ENCODE measurements at regions not wholly inside any gene's neighbourhood (a gene's known extent, or its start where the extent isn't known, plus 50 kb on each side); places are given as distances from the start of the nearest gene placed in this dataset.

DNA sequence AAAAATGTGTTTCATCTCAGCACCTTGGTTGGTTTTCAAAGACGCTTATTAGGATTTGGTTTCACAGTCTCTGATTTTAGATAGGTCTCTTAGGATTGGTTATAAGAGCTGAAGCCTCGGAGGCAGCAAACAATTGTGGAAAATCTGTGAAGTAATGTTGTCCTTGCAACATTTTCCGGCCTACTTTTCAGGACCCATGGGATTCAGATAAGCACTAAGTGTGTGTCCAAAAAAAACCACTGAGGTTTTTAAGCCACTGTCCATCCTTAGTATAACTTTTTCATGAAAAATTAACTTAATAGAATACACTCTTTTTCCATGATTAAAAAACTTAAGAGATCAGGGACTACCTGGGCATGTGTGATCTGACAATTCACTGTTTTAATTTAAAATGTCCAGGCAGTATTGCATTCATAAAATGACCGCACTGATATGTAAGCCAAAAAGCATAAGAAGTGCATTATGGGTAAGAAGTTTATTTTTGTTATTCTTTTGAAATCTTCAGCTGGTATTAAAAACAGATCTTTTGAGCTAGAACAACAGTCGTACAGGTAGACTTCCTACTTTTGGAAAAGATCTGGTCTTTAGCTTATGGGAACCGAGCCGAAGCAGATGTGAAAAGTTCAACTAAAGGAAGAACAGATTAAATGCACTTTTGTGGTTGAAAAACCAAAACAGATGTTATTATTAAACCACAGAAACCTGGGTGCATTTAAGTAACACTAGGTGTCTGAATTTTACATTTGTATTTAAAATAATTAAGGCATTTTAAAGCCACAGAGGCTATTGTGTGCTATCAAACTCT lies 479.4 kb upstream of the ZEB2 start:
- Histone ChIP-seq H3K18ac (ENCODE audit: low read depth in 1 of 2, low read length in 2 of 2) (no peak overlapping the region), H4K8ac (ENCODE audit: low read length) (no peak overlapping the region), H2BK120ac (ENCODE audit: low read depth, low read length) (no peak overlapping the region), H3K27ac (ENCODE audit: low read length, poor library complexity, severe bottlenecking) (no peak overlapping the region), H3K9ac (ENCODE audit: low read length) (peak overlapping the region; percentile 52), H2BK15ac (ENCODE audit: low read depth, poor library complexity, severe bottlenecking) (no peak overlapping the region), H3K4me1 (ENCODE audit: control insufficient read depth, insufficient read depth, low read depth, low read length) (no peaks in the 10 kb centered on the region), H3K4me2 (ENCODE audit: low read length, poor library complexity, severe bottlenecking) (no peak overlapping the region), H3K9me3 (ENCODE audit: control insufficient read depth, low read length) (no peaks in the 10 kb centered on the region), H3K4me3 (ENCODE audit: insufficient read depth in 1 of 2, low read depth in 1 of 2, low read length in 2 of 2) (no peak overlapping the region), H4K91ac (ENCODE audit: low read length) (no peak overlapping the region), H3K14ac (ENCODE audit: low read length in 2 of 2) (no peak overlapping the region), H3K4ac (ENCODE audit: low read depth in 1 of 2, low read length in 2 of 2) (no peak overlapping the region), H2AK5ac (ENCODE audit: low read length, severe bottlenecking) (no peak overlapping the region), H2BK12ac (ENCODE audit: low read length in 2 of 2) (no peak overlapping the region), H3K79me1 (replicated peaks; ENCODE audit: low read length, poor library complexity, severe bottlenecking) (no peaks in the 10 kb centered on the region), H2AFZ (ENCODE audit: low read depth, low read length) (no peak overlapping the region), H3K23ac (ENCODE audit: low read length in 2 of 2) (no peak overlapping the region), H3K36me3 (ENCODE audit: control insufficient read depth in 1 of 2, insufficient read depth in 2 of 2, low read depth in 1 of 2, low read length in 2 of 2) (no peaks in the 10 kb centered on the region), H2BK5ac (ENCODE audit: low read depth, low read length, poor library complexity, severe bottlenecking) (no peak overlapping the region), H3K27me3 (ENCODE audit: control insufficient read depth in 1 of 2, insufficient read depth in 1 of 2, low read length in 2 of 2) (no peaks in the 10 kb centered on the region)
- no peak for DNase-seq
- 85% methylated on average over 7 of the region's 7 CpGs for WGBS

DNA sequence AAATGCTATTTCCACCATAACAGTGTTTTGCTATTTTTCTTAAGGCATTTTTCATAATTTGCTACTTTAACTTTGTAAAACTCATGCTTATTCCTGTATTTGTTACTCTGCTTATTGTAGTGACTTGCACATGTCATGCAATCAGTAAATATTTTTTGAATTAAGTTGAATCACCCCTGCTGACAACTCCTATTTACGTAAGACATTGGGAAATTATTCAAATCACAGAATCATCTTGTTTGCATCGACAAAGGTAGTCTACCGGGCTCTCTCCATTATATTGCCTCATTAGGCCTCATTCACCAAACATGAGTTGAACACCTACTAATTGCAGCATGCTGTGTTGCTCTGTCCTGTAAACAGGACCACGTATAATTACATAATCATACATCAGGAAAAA lies 478.5 kb upstream of the ZEB2 start:
- Histone ChIP-seq H2BK120ac (ENCODE audit: low read depth, low read length) (no peak overlapping the region), H4K91ac (ENCODE audit: low read length) (no peak overlapping the region), H3K18ac (ENCODE audit: low read depth in 1 of 2, low read length in 2 of 2) (no peak overlapping the region), H3K27me3 (ENCODE audit: control insufficient read depth in 1 of 2, insufficient read depth in 1 of 2, low read length in 2 of 2) (no peaks in the 10 kb centered on the region), H2BK15ac (ENCODE audit: low read depth, poor library complexity, severe bottlenecking) (no peak overlapping the region), H2BK5ac (ENCODE audit: low read depth, low read length, poor library complexity, severe bottlenecking) (no peak overlapping the region), H3K4me1 (ENCODE audit: control insufficient read depth, insufficient read depth, low read depth, low read length) (no peaks in the 10 kb centered on the region), H3K9me3 (ENCODE audit: control insufficient read depth, low read length) (no peaks in the 10 kb centered on the region), H2AK5ac (ENCODE audit: low read length, severe bottlenecking) (no peak overlapping the region), H3K79me1 (replicated peaks; ENCODE audit: low read length, poor library complexity, severe bottlenecking) (no peaks in the 10 kb centered on the region), H3K23ac (ENCODE audit: low read length in 2 of 2) (no peak overlapping the region), H3K4me3 (ENCODE audit: insufficient read depth in 1 of 2, low read depth in 1 of 2, low read length in 2 of 2) (no peak overlapping the region), H3K14ac (ENCODE audit: low read length in 2 of 2) (no peak overlapping the region), H3K4me2 (ENCODE audit: low read length, poor library complexity, severe bottlenecking) (no peak overlapping the region), H3K36me3 (ENCODE audit: control insufficient read depth in 1 of 2, insufficient read depth in 2 of 2, low read depth in 1 of 2, low read length in 2 of 2) (no peaks in the 10 kb centered on the region), H4K8ac (ENCODE audit: low read length) (no peak overlapping the region), H3K27ac (ENCODE audit: low read length, poor library complexity, severe bottlenecking) (no peak overlapping the region), H2BK12ac (ENCODE audit: low read length in 2 of 2) (no peak overlapping the region), H3K4ac (ENCODE audit: low read depth in 1 of 2, low read length in 2 of 2) (no peak overlapping the region), H2AFZ (ENCODE audit: low read depth, low read length) (no peak overlapping the region), H3K9ac (ENCODE audit: low read length) (no peak overlapping the region)
- no peak for DNase-seq
- WGBS, result 100% methylated on average over 3 of the region's 4 CpGs

DNA sequence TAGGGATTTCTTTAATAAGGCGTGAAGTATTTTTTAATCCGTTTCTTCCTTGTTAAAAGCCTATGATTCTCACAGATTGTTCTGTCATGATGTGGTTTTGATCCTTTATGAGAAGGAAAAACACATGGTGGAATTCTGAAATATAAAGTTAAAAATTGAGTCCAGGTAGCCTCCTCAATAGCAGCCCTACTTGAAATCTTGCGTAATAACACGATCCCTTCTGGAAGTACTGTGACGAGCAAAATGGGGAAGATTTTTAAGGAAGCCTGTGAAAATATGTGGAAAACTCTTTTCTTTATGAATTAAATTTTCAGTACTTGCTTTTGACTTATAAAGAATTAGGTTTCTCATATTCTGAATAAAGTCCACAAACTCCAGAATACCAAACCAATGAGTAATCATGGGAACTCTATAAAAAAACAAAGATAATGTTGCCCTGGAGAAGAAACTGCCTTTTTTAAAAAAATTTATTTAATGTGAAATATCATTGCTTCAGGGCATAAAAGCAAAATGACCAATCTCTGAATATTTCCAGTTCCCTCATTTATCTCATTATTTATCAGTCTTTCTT lies 476.4 kb upstream of the ZEB2 start:
- Histone ChIP-seq H3K4me3 (ENCODE audit: insufficient read depth in 1 of 2, low read depth in 1 of 2, low read length in 2 of 2) (peak overlapping the region in 1 of 2 experiments; percentile 61), H3K23ac (ENCODE audit: low read length in 2 of 2) (no peak overlapping the region), H2BK15ac (ENCODE audit: low read depth, poor library complexity, severe bottlenecking) (no peak overlapping the region), H2BK120ac (ENCODE audit: low read depth, low read length) (no peak overlapping the region), H4K8ac (ENCODE audit: low read length) (no peak overlapping the region), H3K18ac (ENCODE audit: low read depth in 1 of 2, low read length in 2 of 2) (no peak overlapping the region), H4K91ac (ENCODE audit: low read length) (no peak overlapping the region), H3K27ac (ENCODE audit: low read length, poor library complexity, severe bottlenecking) (no peak overlapping the region), H2BK12ac (ENCODE audit: low read length in 2 of 2) (no peak overlapping the region), H3K9ac (ENCODE audit: low read length) (peak overlapping the region; percentile 79), H3K14ac (ENCODE audit: low read length in 2 of 2) (no peak overlapping the region), H3K36me3 (ENCODE audit: control insufficient read depth in 1 of 2, insufficient read depth in 2 of 2, low read depth in 1 of 2, low read length in 2 of 2) (no peaks in the 10 kb centered on the region), H2BK5ac (ENCODE audit: low read depth, low read length, poor library complexity, severe bottlenecking) (no peak overlapping the region), H2AK5ac (ENCODE audit: low read length, severe bottlenecking) (no peak overlapping the region), H3K4me1 (ENCODE audit: control insufficient read depth, insufficient read depth, low read depth, low read length) (no peaks in the 10 kb centered on the region), H3K4ac (ENCODE audit: low read depth in 1 of 2, low read length in 2 of 2) (no peak overlapping the region), H2AFZ (ENCODE audit: low read depth, low read length) (no peak overlapping the region), H3K27me3 (ENCODE audit: control insufficient read depth in 1 of 2, insufficient read depth in 1 of 2, low read length in 2 of 2) (no peaks in the 10 kb centered on the region), H3K9me3 (ENCODE audit: control insufficient read depth, low read length) (no peaks in the 10 kb centered on the region), H3K4me2 (ENCODE audit: low read length, poor library complexity, severe bottlenecking) (no peak overlapping the region), H3K79me1 (replicated peaks; ENCODE audit: low read length, poor library complexity, severe bottlenecking) (no peaks in the 10 kb centered on the region)
- 75% methylated on average over 5 of the region's 5 CpGs for WGBS
- DNase-seq, result peak; percentile 19

DNA sequence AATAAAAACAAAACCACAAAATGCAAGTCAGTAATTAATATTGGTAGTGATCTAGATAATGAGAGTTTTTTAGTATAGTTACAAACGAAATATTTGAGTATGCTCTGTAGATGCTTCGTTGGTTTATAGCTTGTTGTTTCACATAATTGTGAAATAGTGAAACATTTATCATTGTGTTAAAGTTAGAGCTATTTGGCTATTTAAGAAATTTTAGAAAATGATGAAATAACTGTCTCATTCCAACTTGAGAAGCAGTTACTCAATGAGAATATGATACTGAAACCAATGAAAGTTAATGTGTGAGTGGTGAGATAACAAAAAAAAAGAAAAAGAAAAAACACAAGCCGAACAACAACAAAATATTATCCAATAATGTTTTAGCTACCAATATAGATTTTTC lies 475.6 kb upstream of the ZEB2 start:
- Histone ChIP-seq H3K9me3 (ENCODE audit: control insufficient read depth, low read length) (no peaks in the 10 kb centered on the region), H3K9ac (ENCODE audit: low read length) (peak overlapping the region; percentile 79), H3K4me2 (ENCODE audit: low read length, poor library complexity, severe bottlenecking) (no peak overlapping the region), H3K18ac (ENCODE audit: low read depth in 1 of 2, low read length in 2 of 2) (no peak overlapping the region), H3K23ac (ENCODE audit: low read length in 2 of 2) (no peak overlapping the region), H4K8ac (ENCODE audit: low read length) (no peak overlapping the region), H2BK5ac (ENCODE audit: low read depth, low read length, poor library complexity, severe bottlenecking) (no peak overlapping the region), H3K4me3 (ENCODE audit: insufficient read depth in 1 of 2, low read depth in 1 of 2, low read length in 2 of 2) (peak overlapping the region in 1 of 2 experiments; percentile 61), H2AK5ac (ENCODE audit: low read length, severe bottlenecking) (no peak overlapping the region), H4K91ac (ENCODE audit: low read length) (no peak overlapping the region), H3K79me1 (replicated peaks; ENCODE audit: low read length, poor library complexity, severe bottlenecking) (no peaks in the 10 kb centered on the region), H2BK15ac (ENCODE audit: low read depth, poor library complexity, severe bottlenecking) (no peak overlapping the region), H3K4ac (ENCODE audit: low read depth in 1 of 2, low read length in 2 of 2) (no peak overlapping the region), H2AFZ (ENCODE audit: low read depth, low read length) (no peak overlapping the region), H3K27ac (ENCODE audit: low read length, poor library complexity, severe bottlenecking) (no peak overlapping the region), H2BK120ac (ENCODE audit: low read depth, low read length) (no peak overlapping the region), H3K36me3 (ENCODE audit: control insufficient read depth in 1 of 2, insufficient read depth in 2 of 2, low read depth in 1 of 2, low read length in 2 of 2) (no peaks in the 10 kb centered on the region), H3K27me3 (ENCODE audit: control insufficient read depth in 1 of 2, insufficient read depth in 1 of 2, low read length in 2 of 2) (no peaks in the 10 kb centered on the region), H3K4me1 (ENCODE audit: control insufficient read depth, insufficient read depth, low read depth, low read length) (no peaks in the 10 kb centered on the region), H3K14ac (ENCODE audit: low read length in 2 of 2) (no peak overlapping the region), H2BK12ac (ENCODE audit: low read length in 2 of 2) (no peak overlapping the region)
- WGBS, result 90% methylated on average over 2 of the region's 3 CpGs
- no peak for DNase-seq
